Activated CD8-positive, alpha-beta T cell treated with anti-CD3 and anti-CD28 coated beads for 36 hours (primary cell): ENCODE measurements at regions not wholly inside any gene's neighbourhood (a gene's known extent, or its start where the extent isn't known, plus 50 kb on each side); places are given as distances from the start of the nearest gene placed in this dataset.
"Not testable (repeated sequence)": the region's sequence is repeated elsewhere in the genome, so short reads cannot be mapped to it uniquely, and the experiment has no call there.

ENCODE experiments used
- ATAC-seq: fragments of 200-7000 bp; cut with Tn5 transposase; one replicate; pipeline ENCODE4 v1.10.0; 2021; ENCODE audit warnings: mild to moderate bottlenecking, moderate library complexity
- CTCF ChIA-PET: fragments of 350-600 bp; sonication (Branson Sonifier 250); formaldehyde crosslinking; loops from one replicate; lab custom pipeline; 2021; ENCODE audit warnings: antibody characterized with exemption; lab: Charles Lee
- POLR2A ChIA-PET: fragments of 350-600 bp; sonication (Branson Sonifier 250); formaldehyde crosslinking; loops from one replicate; lab custom pipeline; 2021; ENCODE audit warnings: antibody characterized with exemption; lab: Charles Lee
- DNase-seq: peaks from one replicate; pipeline ENCODE4 v3.0.0-alpha.2; 2020
- H3K27ac Mint-ChIP-seq: one replicate; pipeline ENCODE4 v1.8.0; 2021; ENCODE audit warnings: mild to moderate bottlenecking, mixed read lengths
- H3K27me3 Mint-ChIP-seq: one replicate; pipeline ENCODE4 v1.8.0; 2021; ENCODE audit warnings: mixed read lengths
- H3K36me3 Mint-ChIP-seq: one replicate; pipeline ENCODE4 v1.8.0; 2021; ENCODE audit warnings: low read depth, mixed read lengths
- H3K4me1 Mint-ChIP-seq: one replicate; pipeline ENCODE4 v1.8.0; 2021; ENCODE audit warnings: low read depth, mixed read lengths
- H3K4me3 Mint-ChIP-seq: one replicate; pipeline ENCODE4 v1.8.0; 2021; ENCODE audit warnings: mild to moderate bottlenecking, moderate library complexity, mixed read lengths
- H3K9me3 Mint-ChIP-seq: one replicate; pipeline ENCODE4 v1.8.0; 2021; ENCODE audit warnings: mixed read lengths
- intact Hi-C: fragments of 100-400 bp; cut with micrococcal nuclease; formaldehyde crosslinking; loops from one replicate; pipeline ENCODE4 v1.10.0; 2022
- TF ChIP-seq, protein P1 (sequence below): fragments of 200-600 bp; IDR thresholded peaks from one replicate; pipeline ENCODE4 v1.8.0; 2022; ENCODE audit warnings: antibody characterized with exemption, mild to moderate bottlenecking

DNA sequence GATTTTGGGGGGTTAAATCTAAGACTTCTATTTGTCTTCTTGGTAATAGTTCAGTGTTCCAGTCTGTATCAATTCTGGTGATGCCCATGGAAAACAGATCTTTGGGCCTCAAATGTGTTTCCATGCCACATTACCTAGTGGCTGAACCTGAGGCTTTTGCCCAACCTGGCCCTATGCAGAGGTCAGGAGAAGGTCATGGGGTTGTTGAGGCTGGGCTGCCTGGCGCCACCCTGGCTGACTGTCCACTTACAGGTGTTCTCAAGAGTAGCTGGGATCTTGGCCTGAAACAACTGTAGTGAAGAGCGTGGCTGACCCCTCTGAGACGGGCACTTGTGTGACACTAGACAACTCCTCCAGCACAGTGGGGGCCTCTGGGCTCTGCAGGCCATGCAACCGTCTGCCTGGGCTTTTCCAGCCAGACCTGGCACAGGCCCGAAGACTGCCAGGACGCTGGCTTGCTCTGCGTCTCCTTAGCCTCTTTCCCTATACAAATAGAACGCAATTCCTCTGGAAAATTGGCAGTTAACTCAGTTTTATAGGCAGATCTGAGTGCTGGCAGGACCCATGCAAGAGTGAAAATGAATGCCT is 127.8 kb downstream of the TRIM43 start:
- ChIA-PET POLR2A (no interaction called here), CTCF (no interaction called here)
- Mint-ChIP-seq H3K27me3 (no peaks in the 10 kb centered on the region), H3K36me3 (no peaks in the 10 kb centered on the region), H3K4me3 (no peak overlapping the region), H3K27ac (no peak overlapping the region), H3K4me1 (no peaks in the 10 kb centered on the region), H3K9me3 (no peaks in the 10 kb centered on the region)
- no peak for DNase-seq
- ATAC-seq, result no peak
- TF ChIP-seq, protein P1, sequence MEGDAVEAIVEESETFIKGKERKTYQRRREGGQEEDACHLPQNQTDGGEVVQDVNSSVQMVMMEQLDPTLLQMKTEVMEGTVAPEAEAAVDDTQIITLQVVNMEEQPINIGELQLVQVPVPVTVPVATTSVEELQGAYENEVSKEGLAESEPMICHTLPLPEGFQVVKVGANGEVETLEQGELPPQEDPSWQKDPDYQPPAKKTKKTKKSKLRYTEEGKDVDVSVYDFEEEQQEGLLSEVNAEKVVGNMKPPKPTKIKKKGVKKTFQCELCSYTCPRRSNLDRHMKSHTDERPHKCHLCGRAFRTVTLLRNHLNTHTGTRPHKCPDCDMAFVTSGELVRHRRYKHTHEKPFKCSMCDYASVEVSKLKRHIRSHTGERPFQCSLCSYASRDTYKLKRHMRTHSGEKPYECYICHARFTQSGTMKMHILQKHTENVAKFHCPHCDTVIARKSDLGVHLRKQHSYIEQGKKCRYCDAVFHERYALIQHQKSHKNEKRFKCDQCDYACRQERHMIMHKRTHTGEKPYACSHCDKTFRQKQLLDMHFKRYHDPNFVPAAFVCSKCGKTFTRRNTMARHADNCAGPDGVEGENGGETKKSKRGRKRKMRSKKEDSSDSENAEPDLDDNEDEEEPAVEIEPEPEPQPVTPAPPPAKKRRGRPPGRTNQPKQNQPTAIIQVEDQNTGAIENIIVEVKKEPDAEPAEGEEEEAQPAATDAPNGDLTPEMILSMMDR, result no peak
- intact Hi-C loops, result no loop called here

DNA sequence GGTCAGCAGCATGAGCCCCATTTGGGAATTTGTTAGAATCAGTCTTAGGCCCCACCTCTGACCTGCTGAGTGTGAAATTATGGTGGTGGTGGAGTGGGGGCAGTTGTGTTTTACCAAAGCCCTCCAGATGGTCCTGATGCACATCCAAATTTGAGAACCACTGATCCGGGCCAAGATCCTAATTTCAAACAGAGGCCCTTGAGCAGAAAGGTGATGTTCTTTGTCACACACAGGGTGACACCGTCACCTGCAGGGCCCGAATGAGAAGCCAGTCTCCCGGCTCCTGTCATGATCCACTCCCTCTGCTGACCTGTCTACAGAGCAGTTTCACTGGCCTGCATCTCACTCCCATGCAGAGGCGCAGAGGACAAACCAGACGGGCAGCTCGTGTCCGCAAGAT is 129.9 kb downstream of the TRIM43 start:
- ATAC-seq (no peak), DNase-seq (no peak)
- H3K27ac Mint-ChIP-seq, result no peak overlapping the region
- no peak overlapping the region for H3K4me3 Mint-ChIP-seq
- no peaks in the 10 kb centered on the region for H3K4me1 Mint-ChIP-seq
- TF ChIP-seq, protein P1, result no peak
- H3K36me3 Mint-ChIP-seq, result no peaks in the 10 kb centered on the region
- intact Hi-C loops, result no loop called here
- H3K27me3 Mint-ChIP-seq, result peaks cover 1% of the 10 kb centered on the region
- no peaks in the 10 kb centered on the region for H3K9me3 Mint-ChIP-seq
- ChIA-PET POLR2A (no interaction called here), CTCF (no interaction called here)

DNA sequence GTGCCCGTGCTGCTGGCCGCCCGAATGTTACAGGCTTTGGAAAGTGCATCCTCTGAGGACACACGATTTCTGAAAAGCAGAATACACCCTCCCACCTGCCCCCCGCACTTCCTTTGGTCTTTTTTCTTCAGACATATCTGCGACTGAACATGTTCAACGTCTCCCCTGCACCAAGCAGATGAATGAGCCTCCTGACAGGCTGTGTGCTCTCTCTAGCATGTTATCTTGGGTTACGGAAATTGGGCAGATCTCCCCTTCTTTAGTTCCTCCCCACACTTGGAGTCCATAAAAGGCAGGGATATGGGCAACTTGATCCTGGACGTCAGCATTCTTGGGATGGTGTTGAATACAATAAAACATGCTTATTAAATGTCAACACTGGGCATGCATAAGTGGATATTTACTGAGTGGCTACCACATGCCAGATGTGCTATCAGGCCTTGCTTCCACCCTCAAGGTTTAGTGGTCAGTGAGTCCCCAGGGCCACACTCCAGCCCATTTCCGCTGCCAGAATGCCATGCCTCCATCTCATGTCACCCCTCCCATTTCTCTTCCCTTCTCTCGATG is 130.4 kb downstream of the TRIM43 start:
- POLR2A ChIA-PET, result no interaction called here
- intact Hi-C loops, result no loop called here

DNA sequence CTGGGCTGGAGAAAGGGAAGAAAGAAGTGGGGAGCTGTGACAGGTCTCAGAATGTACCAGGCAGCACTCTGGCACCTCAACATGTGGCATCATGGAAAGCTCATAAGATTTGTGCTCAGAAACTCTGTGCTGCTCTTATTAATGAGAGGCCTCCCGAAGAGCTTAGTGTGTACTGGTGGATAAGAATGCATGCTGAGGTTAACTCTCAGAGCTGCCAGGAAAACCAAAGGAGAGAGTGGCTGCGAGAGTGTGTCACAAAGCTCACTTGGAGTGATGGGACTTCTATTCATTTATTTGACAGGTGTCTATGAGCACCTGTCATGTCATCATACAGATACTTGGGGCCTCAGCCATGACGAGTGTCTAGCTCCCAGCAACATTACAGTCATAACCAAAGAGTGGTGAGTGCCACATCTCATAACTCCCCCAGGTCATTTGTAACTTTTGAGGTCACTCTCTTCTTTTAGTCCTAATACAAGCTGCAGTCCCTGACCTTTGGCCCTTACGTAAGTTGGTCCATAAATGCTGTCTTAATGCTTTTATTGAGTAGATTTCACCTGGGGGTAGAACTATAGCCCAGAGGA is 131.9 kb downstream of the TRIM43 start:
- H3K4me1 Mint-ChIP-seq, H3K27me3 Mint-ChIP-seq, DNase-seq, intact Hi-C loops, H3K36me3 Mint-ChIP-seq, H3K4me3 Mint-ChIP-seq, CTCF ChIA-PET, ATAC-seq, H3K27ac Mint-ChIP-seq, POLR2A ChIA-PET, H3K9me3 Mint-ChIP-seq: not testable (repeated sequence)

More for the DNA sequence above, 130.4 kb downstream of the TRIM43 start:
- Mint-ChIP-seq H3K27me3 (peaks cover 1% of the 10 kb centered on the region), H3K4me1 (no peaks in the 10 kb centered on the region), H3K36me3 (no peaks in the 10 kb centered on the region), H3K9me3 (no peaks in the 10 kb centered on the region), H3K27ac (no peak overlapping the region), H3K4me3 (no peak overlapping the region)
- CTCF ChIA-PET, result no interaction called here
- DNase-seq (no peak), ATAC-seq (no peak)
- TF ChIP-seq, protein P1, result no peak

DNA sequence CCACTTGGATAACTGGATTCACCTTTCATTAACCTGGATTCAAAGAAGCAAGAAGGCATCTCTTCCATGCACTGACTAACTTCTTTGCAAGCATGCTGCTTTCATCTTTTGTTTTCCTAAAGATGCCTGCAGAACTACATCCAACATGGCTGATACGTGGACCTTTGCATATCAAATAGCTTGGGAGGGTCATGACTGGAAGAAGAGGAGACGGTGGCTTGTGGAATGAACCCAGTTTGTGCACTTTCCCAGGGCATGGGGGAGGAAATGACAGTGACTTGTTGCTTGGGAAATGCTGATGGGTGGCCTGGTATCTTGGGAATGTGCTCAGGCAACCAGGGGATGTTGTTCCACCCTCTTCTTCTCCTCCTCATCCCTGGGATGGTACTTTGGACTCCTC is 133.4 kb downstream of the TRIM43 start:
- CTCF ChIA-PET, H3K27me3 Mint-ChIP-seq, H3K4me1 Mint-ChIP-seq, ATAC-seq, H3K9me3 Mint-ChIP-seq, DNase-seq, H3K4me3 Mint-ChIP-seq, H3K36me3 Mint-ChIP-seq, H3K27ac Mint-ChIP-seq, POLR2A ChIA-PET, intact Hi-C loops: not testable (repeated sequence)

DNA sequence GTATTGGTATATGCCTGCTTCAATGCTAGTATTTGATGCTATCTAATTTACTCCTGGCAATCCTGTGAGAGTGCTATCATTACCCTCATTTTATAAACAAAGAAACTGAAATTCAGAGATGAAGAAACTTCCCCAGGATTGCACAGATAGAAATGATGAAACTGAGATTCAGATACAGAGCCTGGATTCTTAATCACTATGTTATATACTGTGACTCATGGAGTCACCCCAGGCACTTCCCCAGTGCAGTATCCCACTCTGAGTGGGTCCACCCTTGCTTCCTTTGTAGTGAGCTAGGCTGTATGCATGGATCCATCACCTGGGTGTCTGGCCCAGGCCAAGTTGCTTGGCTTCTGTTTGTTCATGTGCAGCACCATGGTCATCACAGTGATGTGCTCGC is 133.9 kb downstream of the TRIM43 start:
- H3K4me1 Mint-ChIP-seq, DNase-seq, H3K27me3 Mint-ChIP-seq, H3K27ac Mint-ChIP-seq, H3K9me3 Mint-ChIP-seq, CTCF ChIA-PET, H3K4me3 Mint-ChIP-seq, H3K36me3 Mint-ChIP-seq, intact Hi-C loops, POLR2A ChIA-PET, ATAC-seq: not testable (repeated sequence)

DNA sequence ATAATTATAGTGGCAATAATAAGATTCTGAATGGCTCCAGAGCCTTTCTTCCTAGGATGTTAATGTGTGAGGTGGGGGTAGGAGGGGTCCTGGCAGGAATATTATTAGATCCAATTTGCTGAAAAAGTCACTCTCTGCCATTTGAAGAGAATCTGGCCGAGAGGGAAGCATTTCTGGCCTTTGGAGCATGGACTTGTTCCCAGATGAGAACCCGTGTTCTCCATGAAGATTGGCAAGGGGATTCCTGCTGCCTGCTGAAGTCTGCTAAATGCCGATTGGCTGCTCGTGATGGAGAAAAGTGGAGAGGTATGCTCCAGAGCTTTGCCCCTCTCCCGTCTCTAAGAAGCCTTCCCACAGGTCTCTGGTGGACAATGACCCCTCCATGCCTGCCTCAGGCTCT is 135.6 kb downstream of the TRIM43 start:
- ChIA-PET POLR2A (interaction anchor here (1.1 kb wide), 1 partner anchor 15 kb away, joined by 3 read pairs; no protein-coding TSS in a partner anchor), CTCF (interaction anchor here (1.0 kb wide), 1 partner anchor 338 kb away, joined by 3 read pairs; no protein-coding TSS in a partner anchor)
- H3K9me3 Mint-ChIP-seq, DNase-seq, H3K36me3 Mint-ChIP-seq, H3K4me3 Mint-ChIP-seq, H3K27me3 Mint-ChIP-seq, H3K27ac Mint-ChIP-seq, intact Hi-C loops, ATAC-seq, H3K4me1 Mint-ChIP-seq: not testable (repeated sequence)
